Peyer's patch (tissue), 4 donors: ENCODE measurements at regions not wholly inside any gene's neighbourhood (a gene's known extent, or its start where the extent isn't known, plus 50 kb on each side); places are given as distances from the start of the nearest gene placed in this dataset.

Experiments
- CTCF ChIP-seq, 6 experiments: fragments of 450-650 bp in 4 of 6; fragments of 200-600 bp in 2 of 6; sonication (generic) in 1 of 6; IDR thresholded peaks; one replicate each; pipeline ENCODE4 v1.5.1; 2017 to 2019; ENCODE audit warnings: antibody characterized with exemption in 6 of 6, mild to moderate bottlenecking in 3 of 6, moderate library complexity in 1 of 6
- POLR2A ChIP-seq, 2 donors: fragments of 450-650 bp; IDR thresholded peaks; one replicate each; pipeline ENCODE4 v1.5.1; 2017; ENCODE audit warnings: antibody characterized with exemption in 2 of 2, mild to moderate bottlenecking in 2 of 2, moderate library complexity in 2 of 2

- TF ChIP-seq CTCF (IDR thresholded peaks at IDR 0.05) (no peak), POLR2A (IDR thresholded peaks at IDR 0.05) (no peak)
Observed at GRCh38 chr22:48849219-48849912, 978.3 kb downstream of the BRD1 start.
